ENCODE measurements at regions not wholly inside any gene's neighbourhood (a gene's known extent, or its start where the extent isn't known, plus 50 kb on each side); places are given as distances from the start of the nearest gene placed in this dataset.

GRCh38 chrX:149207518-149207917 is 297.6 kb downstream of the IDS start:
- TF ChIP-seq CTCF (conservative IDR thresholded peaks at IDR 0.05; ENCODE audit: low read depth, low read length) (no peak), EZH2phosphoT487 (IDR thresholded peaks at IDR 0.05; ENCODE audit: borderline replicate concordance, low read length) (no peak), EZH2 (IDR thresholded peaks at IDR 0.05; ENCODE audit: low read length, unreplicated experiment) (no peak)
